LNCAP (cell line): ENCODE measurements at regions not wholly inside any gene's neighbourhood (a gene's known extent, or its start where the extent isn't known, plus 50 kb on each side); places are given as distances from the start of the nearest gene placed in this dataset.

ENCODE experiments used
- CTCF ChIP-seq: fragments of 450-650 bp; IDR thresholded peaks from 2 replicates; pipeline ENCODE4 v1.5.1; 2017; ENCODE audit warnings: mild to moderate bottlenecking

GRCh38 chr2:2931318-2932075 lies 446.1 kb downstream of the EIPR1 start:
- TF ChIP-seq CTCF = no peak

DNA sequence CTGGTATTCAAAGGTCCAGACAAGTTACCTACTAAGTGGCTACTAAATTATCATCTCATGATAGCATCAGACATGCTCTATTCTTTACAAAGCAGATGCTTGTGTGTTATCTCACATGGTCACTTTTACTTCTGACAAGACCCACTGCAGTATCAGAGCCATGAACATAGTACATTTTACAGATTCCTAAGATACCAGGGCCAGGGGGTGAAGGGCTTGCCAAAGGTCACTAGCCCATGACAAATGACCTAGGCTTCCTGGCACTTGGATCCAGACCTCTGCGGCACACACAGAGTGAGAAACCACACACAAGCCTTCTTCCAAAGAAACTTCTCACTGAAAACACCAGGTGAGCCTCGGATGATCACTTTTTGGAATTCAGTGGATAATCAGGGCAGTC lies 446.8 kb downstream of the EIPR1 start:
- TF ChIP-seq CTCF = no peak

GRCh38 chr2:2926858-2927175 lies 450.8 kb downstream of the EIPR1 start:
- TF ChIP-seq CTCF = no peak

DNA sequence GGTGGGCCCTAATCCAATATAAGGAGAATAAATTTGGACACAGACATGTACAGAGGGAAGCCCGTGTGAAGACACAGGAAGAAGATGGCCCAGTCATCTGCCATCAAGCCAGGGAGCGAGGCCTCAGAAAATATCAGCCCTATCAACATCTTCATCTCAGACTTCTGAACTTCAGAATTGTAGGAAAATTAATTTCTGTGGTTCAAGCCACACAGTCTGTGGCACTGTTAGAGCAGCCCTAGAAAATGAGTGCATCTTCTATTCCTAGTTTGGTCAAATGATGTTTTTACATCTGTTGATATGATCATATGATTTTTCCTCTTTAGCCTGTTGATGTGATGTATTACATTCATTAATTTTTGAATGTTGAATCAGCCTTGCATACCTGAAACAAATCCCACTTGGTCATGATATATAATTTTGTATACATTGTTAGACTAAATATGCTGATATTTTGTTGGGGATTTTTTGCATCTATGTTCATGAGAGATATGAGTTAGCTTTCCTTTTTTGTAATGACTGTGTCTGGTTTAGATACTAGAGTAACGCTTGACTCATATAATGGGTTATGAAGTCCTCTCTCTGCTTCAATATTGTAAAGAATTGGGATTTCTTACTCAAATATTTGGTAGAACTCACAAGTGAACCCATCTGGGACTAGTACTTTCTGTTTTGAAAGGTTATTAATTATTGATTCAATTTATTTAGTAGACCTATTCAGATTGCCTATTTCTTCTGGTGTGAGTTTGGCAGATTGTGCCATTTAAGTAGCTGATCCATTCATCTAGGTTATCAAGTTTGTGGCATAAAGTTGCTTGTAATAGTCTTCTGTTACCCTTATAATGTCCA lies 451.4 kb downstream of the EIPR1 start:
- no peak for TF ChIP-seq CTCF

GRCh38 chr2:2922156-2922555 lies 455.5 kb downstream of the EIPR1 start:
- TF ChIP-seq CTCF = no peak

DNA sequence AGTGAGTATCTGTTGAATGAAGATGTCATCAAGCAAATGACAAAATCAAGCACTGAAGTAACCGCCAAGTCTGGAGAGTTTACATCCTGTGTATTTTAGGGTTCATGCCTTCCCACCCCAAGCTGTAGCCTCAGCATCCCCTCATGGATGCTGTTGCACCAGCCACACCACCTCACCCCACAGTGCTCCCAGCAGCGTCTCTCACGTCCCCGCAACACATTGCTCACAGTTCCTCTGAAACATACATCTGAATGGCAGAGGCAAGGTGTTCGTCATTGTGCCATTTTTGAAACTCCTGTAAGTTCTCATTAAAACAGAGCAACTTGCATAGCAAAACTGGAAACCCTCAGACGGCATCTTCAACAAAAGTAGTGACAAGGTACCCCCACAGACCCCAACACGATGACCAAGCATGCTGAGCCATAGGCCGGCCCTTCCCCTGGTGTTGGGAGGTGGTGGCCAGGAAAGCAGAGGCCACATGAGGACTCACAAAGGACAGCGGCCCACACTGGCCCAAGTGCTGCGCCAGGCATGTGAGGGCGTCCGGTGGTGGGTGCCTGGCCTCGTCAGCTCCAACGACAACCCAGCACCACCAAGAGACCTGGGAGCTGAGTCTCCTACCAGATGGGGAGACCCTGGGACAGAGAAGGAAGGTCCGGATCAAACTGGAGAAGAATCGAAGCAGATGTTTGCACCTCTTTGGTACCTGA lies 456.5 kb downstream of the EIPR1 start:
- no peak for TF ChIP-seq CTCF

- no peak for TF ChIP-seq CTCF
Measured at GRCh38 chr2:2919574-2920365, 457.8 kb downstream of the EIPR1 start.
